MM.1S (cell line): ENCODE measurements at regions not wholly inside any gene's neighbourhood (a gene's known extent, or its start where the extent isn't known, plus 50 kb on each side); places are given as distances from the start of the nearest gene placed in this dataset.
"Not testable (repeated sequence)": the region's sequence is repeated elsewhere in the genome, so short reads cannot be mapped to it uniquely, and the experiment has no call there.

ENCODE experiments used
- DNase-seq: peaks from one replicate; pipeline ENCODE4 v3.0.0-alpha.2; 2015
- H2AFZ ChIP-seq: fragments of 300-600 bp; sonication (generic); 2 replicates; pipeline ENCODE4 v1.6.0; 2016; ENCODE audit warnings: antibody characterized with exemption, low read length
- H3F3A ChIP-seq: fragments of 300-600 bp; sonication (generic); 2 replicates; pipeline ENCODE4 v1.6.1; 2016; ENCODE audit warnings: mild to moderate bottlenecking, antibody characterized with exemption, low read length, moderate library complexity, mixed read lengths; ENCODE audit not compliant: insufficient read depth
- H3K27ac ChIP-seq: fragments of 300-600 bp; sonication (generic); 2 replicates; pipeline ENCODE4 v1.5.1; 2016; ENCODE audit warnings: mild to moderate bottlenecking, low read length
- H3K27me3 ChIP-seq: fragments of 300-600 bp; sonication (generic); replicated peaks from 2 replicates; pipeline ENCODE4 v1.6.0; 2016; ENCODE audit warnings: low read length; ENCODE audit not compliant: insufficient read depth
- H3K36me3 ChIP-seq: fragments of 300-600 bp; sonication (generic); replicated peaks from 2 replicates; pipeline ENCODE4 v1.6.1; 2016; ENCODE audit warnings: mild to moderate bottlenecking, low read length, mixed read lengths; ENCODE audit not compliant: insufficient read depth
- H3K4me1 ChIP-seq: fragments of 300-600 bp; sonication (generic); 2 replicates; pipeline ENCODE4 v1.6.1; 2016; ENCODE audit warnings: low read length, mixed read lengths
- H3K4me2 ChIP-seq: fragments of 300-600 bp; sonication (generic); 2 replicates; pipeline ENCODE4 v1.6.0; 2016; ENCODE audit warnings: low read depth, low read length
- H3K4me3 ChIP-seq: fragments of 300-600 bp; sonication (generic); 2 replicates; pipeline ENCODE4 v1.5.1; 2016; ENCODE audit warnings: low read length, mixed read lengths
- H3K79me2 ChIP-seq: fragments of 300-600 bp; sonication (generic); 2 replicates; pipeline ENCODE4 v1.6.1; 2016; ENCODE audit warnings: mixed run types, low read length, mixed read lengths
- H3K9ac ChIP-seq: fragments of 300-600 bp; sonication (generic); 2 replicates; pipeline ENCODE4 v1.6.1; 2016; ENCODE audit warnings: low read length, mixed read lengths
- H3K9me2 ChIP-seq: fragments of 300-600 bp; sonication (generic); replicated peaks from 2 replicates; pipeline ENCODE4 v1.6.1; 2016; ENCODE audit warnings: mild to moderate bottlenecking, low read length, mixed read lengths; ENCODE audit not compliant: insufficient read depth
- H3K9me3 ChIP-seq: fragments of 300-600 bp; sonication (generic); replicated peaks from 2 replicates; pipeline ENCODE4 v1.6.1; 2016; ENCODE audit warnings: mild to moderate bottlenecking, low read length, mixed read lengths; ENCODE audit not compliant: insufficient read depth
- H4K20me1 ChIP-seq: fragments of 300-600 bp; sonication (generic); 2 replicates; pipeline ENCODE4 v1.6.1; 2016; ENCODE audit warnings: mild to moderate bottlenecking, low read length, moderate library complexity, mixed read lengths; ENCODE audit not compliant: insufficient read depth
- EZH2 ChIP-seq: fragments of 300-600 bp; sonication (generic); optimal IDR thresholded peaks from 2 replicates; pipeline ENCODE3; 2017; ENCODE audit warnings: low read depth, mild to moderate bottlenecking, antibody characterized with exemption, low read length, mixed read lengths
- EZH2phosphoT487 ChIP-seq: fragments of 300-600 bp; sonication (generic); IDR thresholded peaks from 2 replicates; pipeline ENCODE4 v1.6.1; 2018; ENCODE audit warnings: antibody characterized with exemption, low read length
- TF ChIP-seq, protein P1 (sequence below): fragments of 300-600 bp; sonication (generic); IDR thresholded peaks from 2 replicates; pipeline ENCODE4 v1.5.1; 2016; ENCODE audit warnings: antibody characterized with exemption, low read length, mixed read lengths

DNA sequence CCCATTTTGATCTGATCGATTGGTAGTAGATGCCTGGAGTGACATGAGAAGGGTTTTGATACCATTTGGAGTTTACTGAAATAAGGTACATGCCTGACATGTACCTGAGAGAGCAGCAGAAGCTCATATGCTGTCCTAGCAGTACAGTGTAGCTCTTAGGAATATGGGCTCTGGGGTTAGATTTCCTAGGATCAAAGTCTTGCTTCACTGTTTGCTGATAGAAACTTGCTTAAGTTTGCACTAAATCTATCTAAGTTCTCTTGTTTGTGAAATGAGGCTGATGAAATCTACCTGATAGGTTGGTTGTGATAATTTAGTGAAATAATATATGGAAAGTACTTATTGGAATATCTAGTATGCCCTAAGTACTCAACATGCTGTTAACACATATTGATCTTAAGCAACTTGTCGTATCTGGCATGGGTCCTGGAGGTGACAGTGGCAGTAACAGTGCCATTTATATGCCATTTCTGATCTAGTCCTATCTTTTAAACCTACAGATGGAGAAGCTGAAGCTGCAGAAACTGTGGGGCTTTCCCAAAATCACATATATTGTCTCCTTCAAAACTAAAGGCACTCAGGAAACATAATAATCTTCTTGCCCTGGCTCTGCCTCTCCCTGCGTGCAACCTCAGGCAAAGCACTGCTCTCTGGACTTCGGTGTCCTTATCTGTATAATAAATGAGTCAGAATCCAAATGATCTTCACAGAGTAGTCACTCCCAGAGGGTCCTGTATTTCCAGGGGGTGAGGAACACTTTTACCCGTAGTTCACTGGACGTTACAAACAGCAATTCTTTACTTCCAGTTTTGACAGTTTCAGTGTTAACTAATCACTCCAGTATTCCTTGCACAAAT lies 223.6 kb upstream of the SETMAR start:
- Histone ChIP-seq H3K4me2 (no peak overlapping the region), H3K27ac (no peak overlapping the region), H3K4me3 (no peak overlapping the region), H3F3A (no peaks in the 10 kb centered on the region), H4K20me1 (no peaks in the 10 kb centered on the region), H3K9ac (no peak overlapping the region), H3K9me3 (no peaks in the 10 kb centered on the region), H3K4me1 (no peaks in the 10 kb centered on the region), H3K27me3 (no peaks in the 10 kb centered on the region), H3K36me3 (no peaks in the 10 kb centered on the region), H3K79me2 (no peaks in the 10 kb centered on the region), H3K9me2 (no peaks in the 10 kb centered on the region), H2AFZ (no peak overlapping the region)
- TF ChIP-seq EZH2phosphoT487 = no peak
- TF ChIP-seq, protein P1, sequence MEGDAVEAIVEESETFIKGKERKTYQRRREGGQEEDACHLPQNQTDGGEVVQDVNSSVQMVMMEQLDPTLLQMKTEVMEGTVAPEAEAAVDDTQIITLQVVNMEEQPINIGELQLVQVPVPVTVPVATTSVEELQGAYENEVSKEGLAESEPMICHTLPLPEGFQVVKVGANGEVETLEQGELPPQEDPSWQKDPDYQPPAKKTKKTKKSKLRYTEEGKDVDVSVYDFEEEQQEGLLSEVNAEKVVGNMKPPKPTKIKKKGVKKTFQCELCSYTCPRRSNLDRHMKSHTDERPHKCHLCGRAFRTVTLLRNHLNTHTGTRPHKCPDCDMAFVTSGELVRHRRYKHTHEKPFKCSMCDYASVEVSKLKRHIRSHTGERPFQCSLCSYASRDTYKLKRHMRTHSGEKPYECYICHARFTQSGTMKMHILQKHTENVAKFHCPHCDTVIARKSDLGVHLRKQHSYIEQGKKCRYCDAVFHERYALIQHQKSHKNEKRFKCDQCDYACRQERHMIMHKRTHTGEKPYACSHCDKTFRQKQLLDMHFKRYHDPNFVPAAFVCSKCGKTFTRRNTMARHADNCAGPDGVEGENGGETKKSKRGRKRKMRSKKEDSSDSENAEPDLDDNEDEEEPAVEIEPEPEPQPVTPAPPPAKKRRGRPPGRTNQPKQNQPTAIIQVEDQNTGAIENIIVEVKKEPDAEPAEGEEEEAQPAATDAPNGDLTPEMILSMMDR = no peak
- no peak for TF ChIP-seq EZH2
- DNase-seq = no peak

DNA sequence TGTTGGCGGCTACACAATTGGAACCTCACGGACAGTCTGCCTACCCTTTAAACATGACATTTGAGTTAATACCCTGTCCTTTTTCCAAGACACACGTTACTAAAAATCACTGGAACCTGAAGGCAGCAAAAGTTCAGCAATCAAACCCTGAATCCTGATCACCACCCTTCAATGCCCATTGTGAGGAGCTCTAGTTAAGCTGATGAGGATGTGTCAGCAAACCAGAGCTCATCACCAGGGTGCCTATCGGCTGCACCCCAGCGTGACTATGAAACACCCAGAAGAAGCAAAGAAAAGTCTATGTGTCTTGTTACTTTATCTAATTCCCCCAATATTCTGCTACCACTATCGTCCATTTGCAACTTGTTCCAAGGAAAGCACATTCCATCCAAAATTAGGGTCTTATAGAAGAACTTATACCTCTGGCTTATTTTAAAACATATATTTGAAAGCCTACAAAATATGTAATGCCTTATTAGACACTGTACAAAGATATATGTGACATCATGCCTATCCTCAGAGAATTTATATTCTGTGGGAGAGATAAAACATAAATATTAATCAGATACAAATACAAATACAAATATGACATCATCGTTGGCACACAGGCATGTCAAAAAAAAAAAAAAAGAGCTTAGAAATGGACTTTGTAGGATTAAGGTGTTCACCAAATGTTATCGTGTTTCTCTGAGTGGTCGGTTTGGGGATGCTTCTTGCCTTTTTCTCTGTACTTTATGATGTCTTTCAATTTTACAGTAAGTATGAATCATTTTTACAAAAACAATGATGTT lies 219.7 kb upstream of the SETMAR start:
- no peaks in the 10 kb centered on the region for H3K27me3 ChIP-seq
- H3F3A ChIP-seq = no peaks in the 10 kb centered on the region
- H3K4me1 ChIP-seq = no peaks in the 10 kb centered on the region
- H3K36me3 ChIP-seq = no peaks in the 10 kb centered on the region
- no peaks in the 10 kb centered on the region for H4K20me1 ChIP-seq
- no peak overlapping the region for H2AFZ ChIP-seq
- TF ChIP-seq, protein P1 = no peak
- no peak for TF ChIP-seq EZH2phosphoT487
- TF ChIP-seq EZH2 = no peak
- no peaks in the 10 kb centered on the region for H3K9me3 ChIP-seq
- no peak for DNase-seq
- no peaks in the 10 kb centered on the region for H3K9me2 ChIP-seq
- H3K4me3 ChIP-seq = no peak overlapping the region
- no peak overlapping the region for H3K27ac ChIP-seq
- H3K9ac ChIP-seq = no peak overlapping the region
- H3K4me2 ChIP-seq = no peak overlapping the region
- no peaks in the 10 kb centered on the region for H3K79me2 ChIP-seq

DNA sequence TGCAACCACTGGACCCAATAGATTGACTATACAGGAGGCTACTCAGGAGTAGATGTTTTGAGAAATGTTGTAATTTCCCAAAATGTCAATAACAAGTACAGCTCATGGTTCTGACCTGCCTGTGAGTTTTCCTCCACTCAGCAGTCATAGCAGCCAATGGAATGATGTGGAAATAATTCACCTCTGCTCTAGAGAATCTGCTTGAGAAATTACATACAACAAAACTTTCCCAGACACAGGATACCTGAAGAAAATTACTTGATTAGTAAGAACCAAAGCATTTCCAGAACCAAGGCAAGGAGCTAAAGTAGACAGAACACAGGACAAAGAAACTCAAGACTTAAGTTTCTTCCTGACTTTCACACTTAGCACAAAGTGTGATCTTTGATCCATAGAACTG lies 218.9 kb upstream of the SETMAR start:
- H3K4me3 ChIP-seq = no peak overlapping the region
- DNase-seq = no peak
- H3K27me3 ChIP-seq = no peaks in the 10 kb centered on the region
- no peaks in the 10 kb centered on the region for H3K79me2 ChIP-seq
- no peak overlapping the region for H3K4me2 ChIP-seq
- H3F3A ChIP-seq = no peaks in the 10 kb centered on the region
- no peaks in the 10 kb centered on the region for H3K4me1 ChIP-seq
- no peak overlapping the region for H2AFZ ChIP-seq
- H4K20me1 ChIP-seq = no peaks in the 10 kb centered on the region
- H3K9ac ChIP-seq = no peak overlapping the region
- H3K27ac ChIP-seq = no peak overlapping the region
- no peaks in the 10 kb centered on the region for H3K36me3 ChIP-seq
- H3K9me2 ChIP-seq = no peaks in the 10 kb centered on the region
- TF ChIP-seq EZH2phosphoT487 = no peak
- TF ChIP-seq EZH2 = no peak
- TF ChIP-seq, protein P1 = no peak
- H3K9me3 ChIP-seq = no peaks in the 10 kb centered on the region

DNA sequence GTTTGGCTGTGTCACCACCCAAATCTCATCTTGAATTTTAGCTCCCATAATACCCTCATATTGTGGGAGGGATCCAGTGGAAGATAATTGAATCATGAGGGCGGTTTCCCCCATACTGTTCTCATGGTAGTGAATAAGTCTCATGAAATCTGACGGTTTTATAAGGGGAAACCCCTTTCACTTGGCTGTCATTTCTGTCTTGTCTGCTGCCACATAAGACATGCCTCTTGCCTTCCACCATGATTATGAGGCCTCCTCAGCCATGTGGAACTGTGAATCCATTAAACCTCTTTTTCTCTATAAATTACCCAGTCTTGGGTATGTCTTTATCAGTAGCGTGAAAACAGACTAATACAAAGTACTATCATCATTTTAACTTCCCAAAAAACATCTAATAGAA lies 216.5 kb upstream of the SETMAR start:
- not testable (repeated sequence) for H3K4me3 ChIP-seq, H3K4me2 ChIP-seq, H4K20me1 ChIP-seq, H3K9ac ChIP-seq, H3K9me2 ChIP-seq, DNase-seq, H3K9me3 ChIP-seq, H3K27me3 ChIP-seq, H3F3A ChIP-seq, H3K36me3 ChIP-seq, H2AFZ ChIP-seq, H3K4me1 ChIP-seq, H3K79me2 ChIP-seq, H3K27ac ChIP-seq
